A549 (cell line): ENCODE measurements at regions not wholly inside any gene's neighbourhood (a gene's known extent, or its start where the extent isn't known, plus 50 kb on each side); places are given as distances from the start of the nearest gene placed in this dataset.
"Not testable (repeated sequence)": the region's sequence is repeated elsewhere in the genome, so short reads cannot be mapped to it uniquely, and the experiment has no call there.

ENCODE experiments used
- ATAC-seq, 2 experiments: fragments of 200-7000 bp in 1 of 2; fragments of >200 bp in 1 of 2; cut with Nextera tagmentation in 1 of 2; cut with Tn5 transposase in 1 of 2; 3 replicates each; pipeline versions ENCODE4 v1.8.0 to v1.9.1; 2018 to 2020; ENCODE audit warnings: mild to moderate bottlenecking in 1 of 2, moderate library complexity in 1 of 2
- CTCF ChIA-PET: fragments of 300-600 bp; sonication (Branson Sonifier 250); formaldehyde crosslinking; extraction: SDS; loops from one replicate; lab custom pipeline; 2021; ENCODE audit warnings: antibody characterized with exemption, inconsistent platforms; lab: Yijun Ruan, JAX
- POLR2A ChIA-PET: fragments of 350-600 bp; formaldehyde crosslinking; extraction: SDS; loops from one replicate; lab custom pipeline; 2021; ENCODE audit warnings: antibody characterized with exemption, inconsistent platforms; lab: Yijun Ruan, JAX
- DNase-seq, 2 experiments: peaks; one replicate each; pipeline versions ENCODE4 v3.0.0 to v3.0.0-alpha.2; 2011 to 2016; ENCODE audit warnings: low read depth in 1 of 2, low spot score in 1 of 2
- FAIRE-seq: peaks from 2 replicates; lab custom pipeline; 2011; peaks lifted over from hg19 to GRCh38; lab: Jason Lieb, UNC
- H3K27ac ChIP-seq, 2 experiments: fragments of >200 bp; sonication (Bioruptor Twin); formaldehyde crosslinking; 3 replicates each; pipeline ENCODE4 v1.5.1; 2016 to 2017
- H3K4me1 ChIP-seq: fragments of >200 bp; sonication (Bioruptor Twin); formaldehyde crosslinking; 3 replicates; pipeline ENCODE4 v1.6.1; 2016
- H3K4me2 ChIP-seq: fragments of >200 bp; sonication (Bioruptor Twin); formaldehyde crosslinking; 3 replicates; pipeline ENCODE4 v1.6.1; 2016
- H3K4me3 ChIP-seq: fragments of >200 bp; sonication (Bioruptor Twin); formaldehyde crosslinking; 3 replicates; pipeline ENCODE4 v1.5.1; 2016
- H3K9me3 ChIP-seq: fragments of >200 bp; sonication (Bioruptor Twin); formaldehyde crosslinking; 3 replicates; pipeline ENCODE4 v1.6.1; 2016
- EHF ChIP-seq: fragments of 250-450 bp; sonication (Bioruptor Pico); IDR thresholded peaks from 2 replicates; pipeline ENCODE4 v1.5.0; 2020; ENCODE audit warnings: mild to moderate bottlenecking
- HOXB5 ChIP-seq: fragments of 250-450 bp; sonication (Bioruptor Pico); IDR thresholded peaks from 2 replicates; pipeline ENCODE4 v1.5.0; 2020; ENCODE audit warnings: mild to moderate bottlenecking, moderate library complexity
- KDM5A ChIP-seq: fragments of 200-600 bp; sonication (generic); IDR thresholded peaks from 2 replicates; pipeline ENCODE4 v1.6.1; 2016; ENCODE audit warnings: antibody characterized with exemption, mild to moderate bottlenecking
- MYC ChIP-seq: IDR thresholded peaks from 2 replicates; pipeline ENCODE4 v1.6.1; 2012; ENCODE audit warnings: mild to moderate bottlenecking, inconsistent platforms, low read length, improper control_type of control experiment, borderline replicate concordance
- NPAS2 ChIP-seq: fragments of 250-450 bp; sonication (Bioruptor Pico); IDR thresholded peaks from 2 replicates; pipeline ENCODE4 v1.8.0; 2022; ENCODE audit warnings: mild to moderate bottlenecking, moderate library complexity, borderline replicate concordance
- RAD21 ChIP-seq, 2 experiments: fragments of >200 bp in 1 of 2; sonication (Bioruptor Twin) in 1 of 2; formaldehyde crosslinking in 1 of 2; IDR thresholded peaks in 1 of 2; conservative IDR thresholded peaks in 1 of 2; 2 replicates in 1 of 2; 3 replicates in 1 of 2; pipeline ENCODE4 v1.6.1; 2012 to 2018; ENCODE audit warnings: inconsistent platforms in 1 of 2
- RARB ChIP-seq: fragments of 250-450 bp; sonication (Bioruptor Pico); IDR thresholded peaks from 2 replicates; pipeline ENCODE4 v1.8.0; 2021; ENCODE audit warnings: mild to moderate bottlenecking, moderate library complexity
- RCOR1 ChIP-seq: fragments of 150-350 bp; IDR thresholded peaks from 2 replicates; pipeline ENCODE4 v1.6.1; 2014; ENCODE audit warnings: antibody characterized with exemption, low read length, low read depth
- RFX5 ChIP-seq: fragments of 450-650 bp; IDR thresholded peaks from 2 replicates; pipeline ENCODE4 v1.7.1; 2014; ENCODE audit warnings: antibody characterized with exemption, mild to moderate bottlenecking, moderate library complexity
- SMC3 ChIP-seq: fragments of >200 bp; sonication (Bioruptor Twin); formaldehyde crosslinking; IDR thresholded peaks from 3 replicates; pipeline ENCODE4 v1.6.1; 2018; ENCODE audit warnings: inconsistent platforms
- SREBF2 ChIP-seq: fragments of 450-650 bp; IDR thresholded peaks from 2 replicates; pipeline ENCODE4 v1.6.1; 2014; ENCODE audit warnings: mild to moderate bottlenecking, moderate library complexity
- ZFP36 ChIP-seq: fragments of 450-650 bp; IDR thresholded peaks from 2 replicates; pipeline ENCODE4 v1.6.1; 2014; ENCODE audit warnings: borderline replicate concordance; ENCODE audit not compliant: partially characterized antibody
- WGBS: methylation state at CpG from one replicate; pipeline ENCODE4 v1.1.6; 2017; ENCODE audit errors: missing lambda C conversion rate; 5-methylcytosine and 5-hydroxymethylcytosine counted together
- TF ChIP-seq, protein P1 (sequence below): fragments of >200 bp; sonication (Bioruptor Twin); formaldehyde crosslinking; IDR thresholded peaks from 3 replicates; pipeline ENCODE4 v1.5.1; 2016
- TF ChIP-seq, protein P2 (sequence below): IDR thresholded peaks from 2 replicates; pipeline ENCODE4 v1.6.1; 2012; ENCODE audit warnings: low read depth, borderline replicate concordance

DNA sequence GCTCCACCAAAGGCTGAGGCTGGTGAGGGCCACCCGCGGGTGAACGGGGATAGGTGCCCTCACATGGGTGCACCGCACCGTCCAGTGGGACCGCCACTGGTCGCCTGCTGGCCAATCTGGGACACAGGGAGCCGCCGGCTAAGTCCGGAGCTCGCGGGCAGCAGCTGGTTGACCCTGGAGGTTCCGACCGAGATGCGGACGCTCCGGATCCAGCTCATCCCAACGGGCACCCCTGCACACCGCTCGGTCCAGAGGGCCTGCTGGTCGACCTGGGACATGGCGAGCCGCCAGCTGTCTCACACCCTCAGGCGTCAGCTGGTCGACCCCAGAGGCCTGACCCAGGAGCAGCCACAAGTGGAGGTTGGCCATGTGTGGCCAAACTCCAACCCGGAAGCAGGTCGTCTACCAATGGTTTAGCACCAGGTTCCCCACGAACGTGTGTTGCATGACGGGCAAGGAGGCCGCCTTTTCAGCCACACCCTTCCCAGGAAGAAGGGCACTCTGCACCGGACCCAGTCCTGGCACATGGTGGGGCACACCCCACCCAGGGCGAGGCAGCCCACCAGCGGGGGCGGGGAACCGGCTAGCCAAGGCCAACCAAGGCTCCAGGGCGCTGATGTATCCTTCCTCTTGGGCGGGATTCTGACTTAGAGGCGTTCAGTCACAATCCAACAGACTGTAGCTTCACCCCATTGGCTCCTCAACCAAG, 746.0 kb upstream of the DEFB115 start:
- POLR2A ChIA-PET, result no interaction called here
- Histone ChIP-seq H3K9me3 (no peaks in the 10 kb centered on the region), H3K4me2 (no peak overlapping the region), H3K27ac (no peak overlapping the region), H3K4me1 (no peaks in the 10 kb centered on the region), H3K4me3 (no peak overlapping the region)
- CTCF ChIA-PET, result no interaction called here
- DNase-seq, result no peak
- FAIRE-seq, result no peak
- 70% methylated on average over 35 of the region's 39 CpGs for WGBS
- TF ChIP-seq ZFP36 (no peak), HOXB5 (CRISPR knock-in tag) (no peak), RFX5 (no peak), EHF (CRISPR knock-in tag) (no peak), SREBF2 (no peak), NPAS2 (CRISPR knock-in tag) (no peak), KDM5A (no peak), RCOR1 (no peak), RARB (CRISPR knock-in tag) (no peak), MYC (no peak), SMC3 (no peak), RAD21 (conservative IDR thresholded peaks at IDR 0.05 in 1 of 2, IDR thresholded peaks at IDR 0.05 in 1 of 2) (no peak)
- TF ChIP-seq, protein P1, sequence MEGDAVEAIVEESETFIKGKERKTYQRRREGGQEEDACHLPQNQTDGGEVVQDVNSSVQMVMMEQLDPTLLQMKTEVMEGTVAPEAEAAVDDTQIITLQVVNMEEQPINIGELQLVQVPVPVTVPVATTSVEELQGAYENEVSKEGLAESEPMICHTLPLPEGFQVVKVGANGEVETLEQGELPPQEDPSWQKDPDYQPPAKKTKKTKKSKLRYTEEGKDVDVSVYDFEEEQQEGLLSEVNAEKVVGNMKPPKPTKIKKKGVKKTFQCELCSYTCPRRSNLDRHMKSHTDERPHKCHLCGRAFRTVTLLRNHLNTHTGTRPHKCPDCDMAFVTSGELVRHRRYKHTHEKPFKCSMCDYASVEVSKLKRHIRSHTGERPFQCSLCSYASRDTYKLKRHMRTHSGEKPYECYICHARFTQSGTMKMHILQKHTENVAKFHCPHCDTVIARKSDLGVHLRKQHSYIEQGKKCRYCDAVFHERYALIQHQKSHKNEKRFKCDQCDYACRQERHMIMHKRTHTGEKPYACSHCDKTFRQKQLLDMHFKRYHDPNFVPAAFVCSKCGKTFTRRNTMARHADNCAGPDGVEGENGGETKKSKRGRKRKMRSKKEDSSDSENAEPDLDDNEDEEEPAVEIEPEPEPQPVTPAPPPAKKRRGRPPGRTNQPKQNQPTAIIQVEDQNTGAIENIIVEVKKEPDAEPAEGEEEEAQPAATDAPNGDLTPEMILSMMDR, result no peak
- TF ChIP-seq, protein P2, sequence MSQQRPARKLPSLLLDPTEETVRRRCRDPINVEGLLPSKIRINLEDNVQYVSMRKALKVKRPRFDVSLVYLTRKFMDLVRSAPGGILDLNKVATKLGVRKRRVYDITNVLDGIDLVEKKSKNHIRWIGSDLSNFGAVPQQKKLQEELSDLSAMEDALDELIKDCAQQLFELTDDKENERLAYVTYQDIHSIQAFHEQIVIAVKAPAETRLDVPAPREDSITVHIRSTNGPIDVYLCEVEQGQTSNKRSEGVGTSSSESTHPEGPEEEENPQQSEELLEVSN, result no peak
- no peak for ATAC-seq

DNA sequence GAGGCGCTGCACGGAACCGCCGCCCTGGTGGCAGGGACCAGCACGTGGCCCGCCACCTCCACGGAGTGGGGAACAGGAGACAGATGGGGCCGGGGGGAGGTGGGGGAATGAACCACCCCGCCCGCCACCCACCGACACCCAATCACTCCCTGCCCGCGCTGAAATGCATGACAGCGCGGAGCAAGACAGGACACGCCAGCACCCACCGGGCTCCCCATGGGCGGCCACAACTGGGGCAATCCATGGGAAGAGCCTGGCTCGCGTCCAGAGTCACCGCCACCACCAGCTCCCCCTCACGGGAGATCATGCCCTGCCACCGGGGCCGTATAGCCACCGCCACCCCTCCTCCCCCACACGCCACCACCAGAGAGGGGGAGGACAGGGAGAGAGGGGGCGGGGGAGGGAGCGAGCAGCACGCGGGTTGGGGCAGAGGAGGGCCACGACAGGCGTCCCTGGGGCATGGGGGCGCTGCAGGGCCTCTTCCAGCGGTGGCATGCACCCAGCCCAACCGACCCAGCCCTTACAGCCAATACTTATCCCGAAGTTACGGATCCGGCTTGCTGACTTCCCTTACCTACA, 744.3 kb upstream of the DEFB115 start:
- ATAC-seq, result no peak
- no peak overlapping the region for H3K27ac ChIP-seq

DNA sequence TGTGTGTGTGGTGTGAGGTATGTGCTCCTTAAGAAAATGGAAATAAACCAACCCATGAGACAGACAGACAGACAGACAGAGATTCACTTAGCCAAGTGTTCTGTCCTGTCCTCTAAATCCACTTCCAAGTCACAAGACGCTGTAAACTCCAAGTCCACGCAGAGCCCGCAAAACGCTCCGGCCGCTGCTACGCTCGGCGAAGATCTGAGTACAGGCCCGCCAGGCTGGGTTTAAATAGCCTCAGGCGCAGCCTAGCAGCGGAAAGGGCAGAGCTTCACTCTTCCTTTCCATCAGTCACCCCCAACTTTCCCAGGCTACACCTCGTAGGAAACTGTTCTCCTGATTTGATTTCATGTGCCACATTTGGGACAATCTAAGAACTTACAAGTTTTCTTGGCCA, 741.5 kb upstream of the DEFB115 start:
- H3K4me3 ChIP-seq, H3K9me3 ChIP-seq, H3K4me2 ChIP-seq, H3K27ac ChIP-seq, ATAC-seq, CTCF ChIA-PET, POLR2A ChIA-PET, H3K4me1 ChIP-seq, DNase-seq, FAIRE-seq: not testable (repeated sequence)
- 74% methylated on average over 13 of the region's 13 CpGs for WGBS

More for the DNA sequence above, 744.3 kb upstream of the DEFB115 start:
- no peak overlapping the region for H3K4me2 ChIP-seq
- no peak for TF ChIP-seq RAD21 (conservative IDR thresholded peaks at IDR 0.05 in 1 of 2, IDR thresholded peaks at IDR 0.05 in 1 of 2)
- no peak overlapping the region for H3K4me3 ChIP-seq
- no peaks in the 10 kb centered on the region for H3K9me3 ChIP-seq
- ChIA-PET CTCF (interaction anchor here (1.1 kb wide), 1 partner anchor 12 kb away, joined by 3 read pairs; no protein-coding TSS in a partner anchor), POLR2A (no interaction called here)
- no peaks in the 10 kb centered on the region for H3K4me1 ChIP-seq
- WGBS, result 77% methylated on average over 14 of the region's 38 CpGs
- DNase-seq (no peak), FAIRE-seq (no peak)

DNA sequence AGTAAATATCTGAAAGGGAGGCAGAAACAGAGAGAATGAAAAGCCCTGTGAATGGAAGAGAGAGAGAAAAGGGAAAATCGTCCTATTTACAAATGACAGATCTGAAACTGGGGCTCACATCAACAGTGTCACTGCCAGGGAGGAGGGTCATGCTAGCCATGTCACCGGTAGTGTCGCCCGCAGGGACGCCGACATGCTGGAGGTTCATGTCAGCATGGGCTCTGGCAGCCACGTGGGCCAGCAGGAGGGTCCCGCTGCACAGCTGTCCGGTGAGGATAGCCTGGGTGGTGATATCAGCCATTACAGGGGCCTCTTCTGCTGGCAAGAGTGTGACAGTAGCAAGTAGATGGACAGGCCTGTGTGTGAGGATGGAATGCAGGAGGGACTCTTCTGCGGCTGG, 738.6 kb upstream of the DEFB115 start:
- not testable (repeated sequence) for H3K9me3 ChIP-seq, FAIRE-seq

DNA sequence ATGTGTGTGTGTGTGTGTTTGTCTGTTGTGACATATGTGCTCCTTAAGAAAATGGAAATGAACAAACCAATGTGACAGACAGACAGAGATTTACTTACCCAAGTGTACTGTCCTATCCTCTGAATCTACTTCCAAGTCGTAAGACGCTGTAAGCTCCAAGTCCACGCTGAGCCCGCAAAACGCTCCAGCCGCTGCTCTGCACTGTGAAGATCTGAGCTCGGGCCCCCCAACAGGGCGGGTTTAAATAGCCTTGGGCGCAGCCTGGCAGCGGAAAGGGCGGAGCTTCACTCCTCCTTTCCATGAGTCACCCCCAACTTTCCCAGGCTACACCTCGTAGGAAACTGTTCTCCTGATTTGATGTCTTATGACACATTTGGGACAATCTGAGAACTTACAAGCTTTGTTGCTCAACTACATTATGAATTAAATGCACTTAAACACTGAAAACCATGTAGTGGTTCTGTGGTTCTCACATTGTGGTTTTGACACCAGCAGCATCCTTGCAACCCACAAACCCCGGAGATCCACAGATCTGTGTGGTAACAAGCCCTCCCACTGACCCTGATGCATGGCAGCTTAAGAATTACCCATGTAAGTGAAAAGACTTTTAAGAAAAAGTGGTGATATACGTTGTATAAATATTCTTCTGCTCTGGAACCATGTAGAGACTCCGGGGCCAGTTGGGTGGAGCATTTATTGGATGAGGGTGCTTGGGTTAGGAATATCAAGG, 735.6 kb upstream of the DEFB115 start:
- H3K4me1 ChIP-seq, DNase-seq, H3K4me2 ChIP-seq, POLR2A ChIA-PET, H3K4me3 ChIP-seq, H3K27ac ChIP-seq, FAIRE-seq, ATAC-seq, H3K9me3 ChIP-seq, CTCF ChIA-PET: not testable (repeated sequence)
- WGBS, result 52% methylated on average over 15 of the region's 15 CpGs

More for the DNA sequence above, 738.6 kb upstream of the DEFB115 start:
- POLR2A ChIA-PET, H3K4me2 ChIP-seq, ATAC-seq, DNase-seq, H3K4me3 ChIP-seq, H3K27ac ChIP-seq, H3K4me1 ChIP-seq, CTCF ChIA-PET: not testable (repeated sequence)
- WGBS, result 66% methylated on average over 10 of the region's 10 CpGs
